ENCODE measurements at regions not wholly inside any gene's neighbourhood (a gene's known extent, or its start where the extent isn't known, plus 50 kb on each side); places are given as distances from the start of the nearest gene placed in this dataset.
A peak's percentile ranks its signal among the peaks of the same experiment; 100 is the strongest.

DNA sequence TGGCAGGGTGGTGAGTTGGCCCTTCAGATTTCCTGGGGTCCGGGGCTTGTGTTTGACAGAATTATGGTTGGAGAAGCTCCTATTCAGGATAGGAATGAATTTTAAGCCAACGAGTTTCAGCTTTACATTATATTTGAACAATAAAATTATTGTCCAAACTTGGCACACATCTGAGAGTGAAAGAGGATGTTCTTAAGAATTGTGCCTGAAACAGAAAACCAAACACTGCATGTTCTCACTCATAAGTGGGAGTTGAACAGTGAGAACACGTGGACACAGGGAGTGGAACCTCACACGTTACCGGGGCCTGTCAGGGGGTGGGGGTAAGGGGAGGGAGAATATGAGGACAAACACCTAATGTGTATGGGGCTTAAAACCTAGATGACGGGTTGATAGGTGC is 111.8 kb upstream of the ACTBL2 start:
- no peak overlapping the region for H3K27ac Mint-ChIP-seq (ENCODE audit: unreplicated experiment)
- DNase-seq (ENCODE audit: low read depth) (no peak), FAIRE-seq (no peak)
- Histone ChIP-seq H3K36me3 (ENCODE audit: insufficient read depth, low read length) (no peaks in the 10 kb centered on the region), H4K20me1 (ENCODE audit: insufficient read depth, low read length) (no peaks in the 10 kb centered on the region), H3K27ac (ENCODE audit: low read depth, low read length) (no peak overlapping the region), H3K4me1 (ENCODE audit: insufficient read depth, low read length) (peaks cover 14% of the 10 kb centered on the region), H3K79me2 (ENCODE audit: insufficient read depth, low read length) (no peaks in the 10 kb centered on the region), H3K4me3 (ENCODE audit: insufficient read depth, low read depth, low read length) (no peak overlapping the region), H3K4me2 (ENCODE audit: low read length) (no peak overlapping the region), H3K9me3 (ENCODE audit: insufficient read depth, low read depth, low read length) (no peaks in the 10 kb centered on the region), H3K27me3 (ENCODE audit: insufficient read depth, low read length) (no peaks in the 10 kb centered on the region), H3K9ac (ENCODE audit: low read length) (no peak overlapping the region), H2AFZ (ENCODE audit: low read depth, low read length) (no peak overlapping the region)
- H3K9me3 Mint-ChIP-seq (ENCODE audit: unreplicated experiment), result peaks cover 2% of the 10 kb centered on the region
- H3K36me3 Mint-ChIP-seq (ENCODE audit: low read depth, unreplicated experiment), result no peaks in the 10 kb centered on the region
- no peaks in the 10 kb centered on the region for H3K27me3 Mint-ChIP-seq (ENCODE audit: low read depth, unreplicated experiment)
- peaks cover 10% of the 10 kb centered on the region for H3K4me1 Mint-ChIP-seq (ENCODE audit: low read depth, unreplicated experiment)
- no peak overlapping the region for H3K4me3 Mint-ChIP-seq (ENCODE audit: unreplicated experiment)
- no peak for TF ChIP-seq EZH2 (IDR thresholded peaks at IDR 0.05; ENCODE audit: insufficient read depth, low read length)

DNA sequence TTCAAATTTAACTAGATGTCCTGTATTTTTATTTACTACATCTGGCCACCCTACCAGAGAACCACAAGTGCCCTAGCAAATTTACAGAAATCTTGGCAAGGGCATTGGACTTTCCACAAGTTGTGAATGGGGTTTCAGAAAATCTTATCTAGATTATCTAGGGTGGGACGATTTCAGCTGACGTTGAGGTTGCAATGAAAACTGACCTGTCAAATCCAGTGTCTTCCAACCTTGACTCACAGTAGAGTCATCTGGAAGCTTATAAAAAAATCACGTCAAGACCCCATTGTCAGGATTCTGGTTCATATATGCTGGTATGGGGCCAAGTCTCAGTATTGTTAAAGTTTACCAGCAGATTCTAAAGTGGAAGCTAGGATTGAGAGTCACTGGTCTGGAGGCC is 109.6 kb upstream of the ACTBL2 start:
- no peak overlapping the region for H3K27ac ChIP-seq (ENCODE audit: low read depth, low read length)

DNA sequence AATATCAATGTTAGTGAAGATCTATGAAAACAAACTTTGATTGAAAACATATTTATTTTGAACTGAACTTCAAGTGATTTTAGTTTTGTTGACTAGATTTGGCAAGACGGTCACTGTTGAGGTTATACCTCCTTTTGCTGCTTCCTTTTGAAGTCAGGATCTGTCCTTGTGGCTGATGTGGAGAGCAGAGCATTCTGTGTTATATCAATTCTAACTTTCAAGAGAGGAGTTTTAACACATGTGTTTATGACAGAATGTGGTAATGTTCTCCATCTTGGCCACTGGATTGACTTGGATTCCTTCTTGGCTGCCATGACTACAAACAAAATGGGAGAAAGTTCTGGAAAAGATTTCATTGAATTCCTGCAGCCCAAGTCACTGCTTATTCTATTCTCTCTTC is 104.0 kb upstream of the ACTBL2 start:
- H3K27me3 ChIP-seq (ENCODE audit: insufficient read depth, low read length), result no peaks in the 10 kb centered on the region
- H3K4me3 ChIP-seq (ENCODE audit: insufficient read depth, low read depth, low read length), result no peak overlapping the region
- no peak for FAIRE-seq

More for the DNA sequence above, 109.6 kb upstream of the ACTBL2 start:
- Mint-ChIP-seq H3K36me3 (ENCODE audit: low read depth, unreplicated experiment) (no peaks in the 10 kb centered on the region), H3K27ac (ENCODE audit: unreplicated experiment) (no peak overlapping the region), H3K27me3 (ENCODE audit: low read depth, unreplicated experiment) (no peaks in the 10 kb centered on the region), H3K4me3 (ENCODE audit: unreplicated experiment) (no peak overlapping the region), H3K9me3 (ENCODE audit: unreplicated experiment) (no peaks in the 10 kb centered on the region), H3K4me1 (ENCODE audit: low read depth, unreplicated experiment) (no peaks in the 10 kb centered on the region)
- FAIRE-seq (no peak), DNase-seq (ENCODE audit: low read depth) (peak; percentile 27)
- no peaks in the 10 kb centered on the region for H3K79me2 ChIP-seq (ENCODE audit: insufficient read depth, low read length)
- H3K4me2 ChIP-seq (ENCODE audit: low read length), result no peak overlapping the region
- H3K27me3 ChIP-seq (ENCODE audit: insufficient read depth, low read length), result no peaks in the 10 kb centered on the region
- H3K9ac ChIP-seq (ENCODE audit: low read length), result no peak overlapping the region
- H3K4me1 ChIP-seq (ENCODE audit: insufficient read depth, low read length), result no peaks in the 10 kb centered on the region
- no peak overlapping the region for H3K4me3 ChIP-seq (ENCODE audit: insufficient read depth, low read depth, low read length)
- H3K36me3 ChIP-seq (ENCODE audit: insufficient read depth, low read length), result no peaks in the 10 kb centered on the region
- no peaks in the 10 kb centered on the region for H3K9me3 ChIP-seq (ENCODE audit: insufficient read depth, low read depth, low read length)
- no peak overlapping the region for H2AFZ ChIP-seq (ENCODE audit: low read depth, low read length)
- TF ChIP-seq EZH2 (IDR thresholded peaks at IDR 0.05; ENCODE audit: insufficient read depth, low read length), result no peak
- TF ChIP-seq, protein P1, sequence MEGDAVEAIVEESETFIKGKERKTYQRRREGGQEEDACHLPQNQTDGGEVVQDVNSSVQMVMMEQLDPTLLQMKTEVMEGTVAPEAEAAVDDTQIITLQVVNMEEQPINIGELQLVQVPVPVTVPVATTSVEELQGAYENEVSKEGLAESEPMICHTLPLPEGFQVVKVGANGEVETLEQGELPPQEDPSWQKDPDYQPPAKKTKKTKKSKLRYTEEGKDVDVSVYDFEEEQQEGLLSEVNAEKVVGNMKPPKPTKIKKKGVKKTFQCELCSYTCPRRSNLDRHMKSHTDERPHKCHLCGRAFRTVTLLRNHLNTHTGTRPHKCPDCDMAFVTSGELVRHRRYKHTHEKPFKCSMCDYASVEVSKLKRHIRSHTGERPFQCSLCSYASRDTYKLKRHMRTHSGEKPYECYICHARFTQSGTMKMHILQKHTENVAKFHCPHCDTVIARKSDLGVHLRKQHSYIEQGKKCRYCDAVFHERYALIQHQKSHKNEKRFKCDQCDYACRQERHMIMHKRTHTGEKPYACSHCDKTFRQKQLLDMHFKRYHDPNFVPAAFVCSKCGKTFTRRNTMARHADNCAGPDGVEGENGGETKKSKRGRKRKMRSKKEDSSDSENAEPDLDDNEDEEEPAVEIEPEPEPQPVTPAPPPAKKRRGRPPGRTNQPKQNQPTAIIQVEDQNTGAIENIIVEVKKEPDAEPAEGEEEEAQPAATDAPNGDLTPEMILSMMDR (IDR thresholded peaks at IDR 0.05; ENCODE audit: insufficient read depth, low read depth, low read length), result no peak
- H4K20me1 ChIP-seq (ENCODE audit: insufficient read depth, low read length), result no peaks in the 10 kb centered on the region

More for the DNA sequence above, 104.0 kb upstream of the ACTBL2 start:
- Histone ChIP-seq H3K79me2 (ENCODE audit: insufficient read depth, low read length) (no peaks in the 10 kb centered on the region), H2AFZ (ENCODE audit: low read depth, low read length) (no peak overlapping the region), H3K27ac (ENCODE audit: low read depth, low read length) (no peak overlapping the region), H3K4me2 (ENCODE audit: low read length) (no peak overlapping the region), H3K4me1 (ENCODE audit: insufficient read depth, low read length) (no peaks in the 10 kb centered on the region), H4K20me1 (ENCODE audit: insufficient read depth, low read length) (no peaks in the 10 kb centered on the region), H3K9ac (ENCODE audit: low read length) (no peak overlapping the region), H3K9me3 (ENCODE audit: insufficient read depth, low read depth, low read length) (no peaks in the 10 kb centered on the region), H3K36me3 (ENCODE audit: insufficient read depth, low read length) (no peaks in the 10 kb centered on the region)
- no peak for DNase-seq (ENCODE audit: low read depth)
- Mint-ChIP-seq H3K4me3 (ENCODE audit: unreplicated experiment) (no peak overlapping the region), H3K36me3 (ENCODE audit: low read depth, unreplicated experiment) (no peaks in the 10 kb centered on the region), H3K27me3 (ENCODE audit: low read depth, unreplicated experiment) (no peaks in the 10 kb centered on the region), H3K9me3 (ENCODE audit: unreplicated experiment) (no peaks in the 10 kb centered on the region), H3K27ac (ENCODE audit: unreplicated experiment) (no peak overlapping the region), H3K4me1 (ENCODE audit: low read depth, unreplicated experiment) (no peaks in the 10 kb centered on the region)
- TF ChIP-seq, protein P1 (IDR thresholded peaks at IDR 0.05; ENCODE audit: insufficient read depth, low read depth, low read length), result no peak
- no peak for TF ChIP-seq EZH2 (IDR thresholded peaks at IDR 0.05; ENCODE audit: insufficient read depth, low read length)
